ENCODE measurements at regions not wholly inside any gene's neighbourhood (a gene's known extent, or its start where the extent isn't known, plus 50 kb on each side); places are given as distances from the start of the nearest gene placed in this dataset.

DNA sequence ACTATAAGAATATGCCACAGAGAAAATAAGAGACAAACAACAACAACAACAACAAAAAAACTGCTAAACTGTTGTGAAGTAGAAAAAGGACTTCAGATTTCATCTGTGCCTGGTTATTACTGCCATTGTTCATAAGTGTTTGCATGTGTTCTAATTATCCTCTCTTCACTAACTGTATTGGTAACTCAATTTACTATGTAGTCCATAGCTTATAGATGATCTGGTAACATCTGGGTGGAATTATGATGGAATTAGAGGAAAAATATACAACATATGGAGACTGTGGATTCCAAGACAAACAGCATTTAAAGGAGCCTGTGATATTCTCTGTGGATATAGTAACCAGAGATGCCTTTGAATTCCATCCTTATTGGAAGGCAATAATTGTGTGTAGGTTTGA, 1891.5 kb upstream of the PIK3C3 start:
- TF ChIP-seq, protein P1, sequence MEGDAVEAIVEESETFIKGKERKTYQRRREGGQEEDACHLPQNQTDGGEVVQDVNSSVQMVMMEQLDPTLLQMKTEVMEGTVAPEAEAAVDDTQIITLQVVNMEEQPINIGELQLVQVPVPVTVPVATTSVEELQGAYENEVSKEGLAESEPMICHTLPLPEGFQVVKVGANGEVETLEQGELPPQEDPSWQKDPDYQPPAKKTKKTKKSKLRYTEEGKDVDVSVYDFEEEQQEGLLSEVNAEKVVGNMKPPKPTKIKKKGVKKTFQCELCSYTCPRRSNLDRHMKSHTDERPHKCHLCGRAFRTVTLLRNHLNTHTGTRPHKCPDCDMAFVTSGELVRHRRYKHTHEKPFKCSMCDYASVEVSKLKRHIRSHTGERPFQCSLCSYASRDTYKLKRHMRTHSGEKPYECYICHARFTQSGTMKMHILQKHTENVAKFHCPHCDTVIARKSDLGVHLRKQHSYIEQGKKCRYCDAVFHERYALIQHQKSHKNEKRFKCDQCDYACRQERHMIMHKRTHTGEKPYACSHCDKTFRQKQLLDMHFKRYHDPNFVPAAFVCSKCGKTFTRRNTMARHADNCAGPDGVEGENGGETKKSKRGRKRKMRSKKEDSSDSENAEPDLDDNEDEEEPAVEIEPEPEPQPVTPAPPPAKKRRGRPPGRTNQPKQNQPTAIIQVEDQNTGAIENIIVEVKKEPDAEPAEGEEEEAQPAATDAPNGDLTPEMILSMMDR (conservative IDR thresholded peaks at IDR 0.05; ENCODE audit: low read length), result no peak
- no peak for TF ChIP-seq EZH2phosphoT487 (IDR thresholded peaks at IDR 0.05; ENCODE audit: borderline replicate concordance, low read depth, low read length)
